GM03348 (cell line): ENCODE measurements at regions not wholly inside any gene's neighbourhood (a gene's known extent, or its start where the extent isn't known, plus 50 kb on each side); places are given as distances from the start of the nearest gene placed in this dataset.

Experiments used
- DNase-seq: peaks from one replicate; pipeline ENCODE4 v3.0.0; 2012; ENCODE audit warnings: low spot score

GRCh38 chr20:23231561-23232218, 118.9 kb upstream of the NXT1 start:
- DNase-seq: peak; percentile 52

DNA sequence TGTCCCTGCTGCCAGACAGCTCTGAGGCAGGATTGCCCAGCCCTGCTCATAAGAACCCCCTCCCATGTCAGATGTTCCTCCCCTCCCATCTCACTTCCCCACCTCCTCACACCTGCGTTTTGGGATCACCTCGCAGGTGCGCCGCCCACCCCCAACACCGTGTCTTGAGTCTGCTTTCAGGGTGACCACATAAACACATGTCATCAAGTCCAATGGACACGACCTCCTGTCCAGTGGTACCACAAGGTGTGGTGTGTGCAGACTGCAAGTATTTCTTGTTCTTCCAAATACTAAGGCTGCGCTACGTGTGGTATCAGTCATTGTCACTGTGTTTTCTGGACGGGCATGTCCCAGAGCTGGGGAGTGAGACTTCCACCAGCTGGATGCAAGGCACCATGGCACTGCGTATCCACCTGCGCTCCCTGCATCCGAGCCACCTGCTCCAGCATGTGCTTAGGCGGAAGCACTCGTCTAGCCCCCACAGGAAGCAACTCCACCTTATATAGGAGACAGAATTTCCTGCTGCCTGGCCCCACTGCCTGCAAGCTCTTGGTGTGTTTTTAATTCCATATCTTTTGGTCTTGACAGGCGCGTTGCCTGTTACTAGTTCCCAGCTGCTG, 119.7 kb upstream of the NXT1 start:
- no peak for DNase-seq

DNA sequence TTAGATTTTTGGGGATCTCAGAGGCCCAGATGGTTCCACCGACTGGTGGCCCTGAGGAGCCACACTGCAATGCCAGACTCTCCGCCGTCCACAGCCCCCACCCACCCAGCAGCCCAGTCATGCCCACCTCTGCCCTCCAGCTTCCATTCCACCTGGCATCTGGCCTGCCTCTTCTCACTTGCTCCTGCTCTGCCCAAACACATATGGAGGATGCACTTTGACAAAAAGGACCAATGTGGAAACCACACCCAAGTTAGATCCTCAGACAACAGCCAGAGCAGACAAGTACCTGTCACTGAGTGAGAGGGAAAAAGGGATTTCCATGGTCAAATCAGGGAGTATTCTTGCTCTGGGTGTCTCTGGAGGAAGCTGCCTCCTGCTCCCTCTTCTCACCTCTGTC, 120.6 kb upstream of the NXT1 start:
- DNase-seq: no peak

GRCh38 chr20:23228912-23229311, 121.7 kb upstream of the NXT1 start:
- DNase-seq: peak; percentile 68

- DNase-seq: no peak
Observed at GRCh38 chr20:23227976-23228375, 122.6 kb upstream of the NXT1 start.

DNA sequence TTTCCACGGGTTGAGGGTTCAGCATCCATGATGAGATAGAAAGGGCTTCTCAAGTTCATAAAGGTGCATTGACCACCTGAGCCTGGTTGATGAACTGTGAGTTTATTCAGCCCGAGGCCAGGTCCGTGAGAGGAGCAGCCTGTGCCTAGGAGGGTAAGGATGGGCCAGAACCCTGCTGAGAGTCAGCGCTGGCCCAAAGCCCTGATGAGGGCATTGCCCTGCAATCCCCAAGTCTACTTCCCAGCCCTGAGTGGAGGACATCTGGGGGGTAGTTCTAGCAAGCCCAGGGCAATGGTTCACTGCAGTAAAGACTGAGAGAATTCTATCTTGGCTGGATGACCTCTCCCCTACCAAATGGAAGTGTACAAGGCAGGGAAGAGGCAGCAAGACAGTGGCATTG, 123.3 kb upstream of the NXT1 start:
- no peak for DNase-seq

DNA sequence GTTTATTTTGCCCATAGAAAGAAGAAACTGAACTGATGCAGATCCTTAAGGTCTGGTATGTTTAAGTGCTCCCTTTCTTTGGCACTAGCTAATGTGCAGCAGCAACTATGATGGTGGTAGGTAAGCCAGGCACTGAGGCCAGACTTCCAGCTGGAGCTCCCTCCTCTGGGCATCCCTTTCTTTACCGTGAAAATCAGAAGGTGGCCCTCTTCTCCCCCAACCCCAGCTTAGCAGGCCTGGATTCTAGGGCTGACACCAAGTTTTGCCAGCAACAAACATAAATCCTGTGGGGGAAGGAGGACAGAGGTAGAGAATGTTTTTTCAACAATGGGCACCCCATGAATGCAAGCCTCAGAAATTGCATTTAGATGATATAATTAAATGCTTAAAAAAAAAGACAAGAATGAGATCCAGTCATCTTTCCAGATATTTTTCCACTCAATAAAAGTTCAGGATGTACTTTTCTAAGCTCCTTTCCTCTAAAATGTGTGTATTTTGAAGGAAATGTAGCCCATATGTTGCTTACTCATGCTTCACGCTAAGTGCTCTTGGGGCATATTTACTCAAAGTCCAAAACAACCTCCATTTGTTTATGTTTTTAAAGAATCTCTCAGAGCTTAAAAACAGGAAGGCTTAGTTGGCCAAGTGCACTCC, 123.9 kb upstream of the NXT1 start:
- no peak for DNase-seq

DNA sequence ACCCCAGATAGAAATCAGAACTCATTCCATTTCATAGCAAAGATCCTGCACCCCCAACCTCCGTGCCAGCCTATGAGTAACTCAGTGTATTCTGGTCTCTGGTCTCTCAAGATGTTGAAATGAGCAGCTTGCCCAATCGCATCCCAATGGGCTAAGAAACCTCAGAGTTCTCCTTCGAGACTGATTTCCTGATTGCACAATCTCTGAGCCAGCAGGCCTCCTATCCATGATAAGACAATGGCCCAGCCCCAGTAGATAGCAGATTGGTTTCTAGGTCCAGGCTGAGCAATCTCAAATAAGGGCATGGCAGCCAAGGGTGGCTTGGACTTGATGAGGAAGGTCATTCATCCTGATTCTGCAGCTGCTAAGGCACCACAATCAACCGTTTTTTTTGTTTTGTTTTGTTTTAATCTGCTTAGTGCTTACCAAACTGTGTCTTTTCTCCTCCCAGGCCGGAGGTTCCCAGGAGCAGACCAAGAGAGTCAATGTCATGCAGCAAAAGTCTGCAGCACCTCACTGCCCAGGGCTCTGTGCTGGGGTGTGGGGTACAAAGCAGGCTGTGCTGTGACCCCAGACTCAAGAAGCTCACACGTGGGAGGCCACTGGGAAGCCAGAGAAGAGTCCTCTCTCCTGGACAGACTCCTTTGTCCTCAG, 125.1 kb upstream of the NXT1 start:
- peak; percentile 86 for DNase-seq

GRCh38 chr20:23224806-23225205, 125.8 kb upstream of the NXT1 start:
- DNase-seq: no peak

GRCh38 chr20:23223908-23224580, 126.5 kb upstream of the NXT1 start:
- no peak for DNase-seq

DNA sequence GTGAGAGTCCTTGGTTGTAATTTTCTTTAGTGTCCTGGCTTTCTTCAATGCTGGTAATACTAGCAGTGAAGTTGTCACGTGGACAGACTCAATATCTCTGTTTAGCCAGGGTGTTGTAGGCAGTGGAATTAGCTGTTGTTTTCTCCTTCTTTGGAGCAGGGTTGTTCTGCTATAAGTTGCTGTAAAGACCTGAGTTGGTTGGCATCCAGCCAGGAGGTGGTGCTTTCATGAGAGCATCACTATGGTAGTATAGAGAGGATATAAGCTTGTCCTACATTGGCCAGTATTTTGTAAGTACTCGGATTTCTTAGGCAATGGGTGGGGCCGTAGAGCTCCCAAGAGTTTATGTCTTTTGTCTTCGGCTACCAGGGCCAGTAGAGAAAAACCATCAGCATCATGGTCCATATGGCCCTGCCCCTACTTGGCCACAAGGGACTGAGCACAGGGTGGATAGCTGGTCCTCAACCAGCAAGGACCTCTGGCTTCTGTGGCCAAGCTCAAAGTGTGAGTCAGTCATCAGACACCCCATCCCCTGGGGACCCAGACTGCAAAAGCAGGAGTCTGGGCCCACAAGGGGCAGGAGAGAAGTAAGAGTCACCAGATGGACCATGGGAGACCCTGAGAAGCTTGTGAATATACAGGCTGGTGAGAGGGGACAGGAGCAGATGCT, 127.9 kb upstream of the NXT1 start:
- DNase-seq: no peak

GRCh38 chr20:23217023-23217422, 130.9 kb upstream of the CD93 start:
- no peak for DNase-seq

DNA sequence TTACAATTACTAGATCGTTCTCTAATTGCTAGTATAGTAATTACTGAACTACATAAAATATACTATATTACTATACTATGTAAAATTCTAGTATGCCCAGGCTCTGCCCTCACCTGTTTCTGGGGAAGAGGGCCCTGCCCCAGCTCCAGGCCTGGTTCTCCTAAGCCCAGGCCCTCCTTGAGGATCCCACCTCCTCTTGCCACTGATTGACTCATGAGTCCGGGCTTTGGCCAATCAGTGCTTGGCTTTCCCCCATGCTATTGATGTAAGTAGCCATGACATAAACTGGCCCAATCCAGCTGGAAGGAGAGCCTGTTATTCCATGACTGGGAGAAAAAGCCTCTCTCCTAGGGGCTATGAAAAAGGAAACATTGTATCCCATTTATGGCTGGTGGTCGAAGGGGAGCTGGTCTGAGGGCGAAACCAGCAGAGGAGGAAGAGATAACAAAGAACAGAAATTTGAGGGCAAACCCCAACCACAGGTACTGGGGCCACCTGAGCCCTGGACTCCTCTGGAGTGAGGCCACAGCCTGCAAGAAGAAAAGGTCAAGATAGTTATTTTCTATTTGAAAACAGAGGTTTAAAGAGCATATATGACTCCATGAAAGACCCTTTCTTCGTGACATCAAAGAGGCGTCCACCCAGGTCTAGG, 129.3 kb upstream of the CD93 start:
- no peak for DNase-seq

- no peak for DNase-seq
Observed at GRCh38 chr20:23214903-23215302, 128.8 kb upstream of the CD93 start.

DNA sequence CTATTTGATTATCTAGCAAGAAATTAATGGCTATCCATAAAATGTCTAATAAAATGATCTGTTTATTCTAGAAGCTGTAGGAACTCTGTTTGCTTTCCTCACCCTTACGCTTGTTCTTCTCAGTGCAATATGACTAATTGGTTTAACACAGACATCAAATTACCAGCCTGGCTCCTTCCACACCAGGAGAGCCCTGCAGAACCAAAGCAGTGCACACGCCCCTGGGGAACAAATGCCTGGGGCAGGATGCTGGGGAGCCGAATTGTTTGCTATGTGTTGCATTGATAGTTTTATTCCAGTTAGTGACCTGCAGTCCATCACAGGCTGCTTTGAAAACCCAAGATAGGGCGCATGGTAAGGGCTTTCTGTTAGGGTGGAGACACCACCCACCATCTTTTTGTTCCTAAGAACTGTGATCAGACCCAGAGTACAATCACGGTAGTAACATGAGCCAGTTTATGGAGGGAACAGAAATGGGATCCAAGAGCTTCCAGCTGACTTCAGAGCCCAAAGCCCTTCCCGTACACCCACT, 126.4 kb upstream of the CD93 start:
- DNase-seq: no peak

DNA sequence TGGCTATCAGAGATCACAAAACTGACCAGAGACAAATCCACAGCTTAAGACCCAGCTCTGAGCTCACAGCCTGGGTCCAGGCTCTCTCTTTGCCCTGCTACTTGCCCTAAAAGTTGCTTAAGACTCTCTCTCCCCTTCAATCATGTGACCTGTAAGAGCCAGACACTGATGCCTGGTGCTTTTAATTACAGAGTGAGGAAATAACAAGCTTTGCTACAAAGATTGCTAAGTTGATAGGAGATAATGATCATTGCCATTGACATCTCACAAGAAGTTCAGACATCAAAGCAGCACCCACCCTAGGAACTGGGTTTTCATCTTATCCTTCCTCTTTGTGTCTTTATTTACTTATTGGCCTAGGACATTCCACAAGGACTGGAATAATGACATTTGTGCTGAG, 125.9 kb upstream of the CD93 start:
- no peak for DNase-seq

DNA sequence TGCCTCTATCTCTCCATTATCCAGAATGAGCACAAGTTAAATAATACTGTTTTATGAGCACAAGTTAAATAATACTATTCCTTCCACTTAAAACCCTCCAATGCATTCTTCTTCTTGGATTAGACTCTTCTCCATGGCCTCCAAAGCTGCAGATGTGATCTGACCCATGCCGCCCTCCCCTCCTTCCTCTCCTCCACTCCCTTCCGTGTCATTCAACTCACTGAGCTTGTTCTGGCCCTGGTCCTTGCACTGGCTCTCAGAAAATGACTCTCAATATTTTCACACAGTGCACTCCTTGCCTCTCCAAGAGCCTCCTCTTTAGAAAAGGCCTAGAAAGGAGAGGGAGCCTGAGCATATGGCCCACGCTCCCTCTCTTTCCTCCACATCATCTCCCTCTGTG, 125.0 kb upstream of the CD93 start:
- DNase-seq: no peak

- no peak for DNase-seq
Observed at GRCh38 chr20:23207826-23208540, 121.9 kb upstream of the CD93 start.

DNA sequence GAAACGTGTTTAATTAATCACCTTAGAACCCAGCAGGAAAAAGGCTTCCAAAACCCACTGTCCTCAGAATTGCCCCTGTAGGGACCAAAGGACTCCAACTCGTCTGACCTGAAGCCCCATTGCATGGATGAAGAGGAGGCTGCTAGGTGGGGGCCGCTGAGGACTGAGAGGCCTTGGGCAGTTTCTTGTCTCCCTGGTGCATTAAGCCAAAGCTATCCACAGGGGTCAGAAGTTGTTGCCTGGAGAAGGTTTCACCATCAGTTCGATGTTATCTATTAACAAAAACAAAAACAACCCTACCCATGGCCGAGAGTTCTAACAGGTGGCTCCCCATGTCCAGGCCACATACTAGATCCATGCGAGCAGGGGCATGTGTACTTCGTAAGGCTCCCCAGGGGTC, 120.9 kb upstream of the CD93 start:
- no peak for DNase-seq

DNA sequence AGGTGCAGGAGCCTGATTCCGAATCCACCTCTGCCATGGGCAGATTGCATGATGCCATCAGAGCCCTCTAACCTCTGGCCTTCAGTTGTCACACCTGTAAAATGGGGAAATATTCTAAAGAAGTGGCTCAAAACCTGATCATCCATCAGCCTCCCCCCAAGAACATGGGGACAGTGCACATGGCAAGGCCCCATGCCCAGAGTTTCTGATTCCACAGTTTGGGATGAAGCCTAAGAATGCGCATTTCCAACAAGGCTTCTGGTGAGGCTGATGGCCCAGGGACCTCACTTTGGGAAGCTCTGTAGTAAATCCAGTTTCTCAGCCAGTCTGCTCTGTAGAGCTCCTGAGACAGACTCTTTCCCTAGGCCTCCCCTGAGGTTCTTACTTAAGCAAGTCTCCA, 119.9 kb upstream of the CD93 start:
- DNase-seq: no peak

DNA sequence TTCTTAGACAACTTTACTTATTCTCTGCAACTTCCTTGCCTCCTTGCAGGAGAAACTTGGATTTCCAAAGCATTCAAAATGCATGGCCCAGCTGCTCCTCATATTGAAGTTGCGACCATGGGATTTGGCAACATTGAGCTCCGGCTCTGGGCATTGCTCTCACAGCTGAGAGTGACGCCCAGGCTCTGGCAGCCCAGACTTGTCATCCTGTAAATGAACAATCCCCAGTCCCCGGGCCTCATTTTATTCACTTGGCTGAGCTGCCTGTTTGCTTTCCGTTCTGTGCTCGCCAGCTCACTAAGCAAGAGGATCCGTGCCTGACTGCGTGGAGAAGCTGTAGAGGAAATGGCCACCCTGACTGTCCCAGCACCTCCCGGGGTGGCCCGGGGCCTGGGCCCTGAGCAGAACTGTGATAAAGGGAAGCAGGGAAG, 119.5 kb upstream of the CD93 start:
- DNase-seq: peak; percentile 54
